ENCODE measurements at regions not wholly inside any gene's neighbourhood (a gene's known extent, or its start where the extent isn't known, plus 50 kb on each side); places are given as distances from the start of the nearest gene placed in this dataset.

- no peak for DNase-seq (ENCODE audit: low read depth)
- no peak for TF ChIP-seq CTCF (IDR thresholded peaks at IDR 0.05; ENCODE audit: insufficient read depth, low read depth, low read length, missing control alignments)
- no peak overlapping the region for H3K4me3 ChIP-seq (ENCODE audit: low read length)
Observed at GRCh38 chr9:105854026-105854782, 159.9 kb downstream of the TMEM38B start.

- no peak for TF ChIP-seq CTCF (IDR thresholded peaks at IDR 0.05; ENCODE audit: insufficient read depth, low read depth, low read length, missing control alignments)
- no peak overlapping the region for H3K4me3 ChIP-seq (ENCODE audit: low read length)
- DNase-seq (ENCODE audit: low read depth) = no peak
Observed at GRCh38 chr9:105854783-105855724, 160.7 kb downstream of the TMEM38B start.

- no peak for DNase-seq (ENCODE audit: low read depth)
- TF ChIP-seq CTCF (IDR thresholded peaks at IDR 0.05; ENCODE audit: insufficient read depth, low read depth, low read length, missing control alignments) = no peak
- no peak overlapping the region for H3K4me3 ChIP-seq (ENCODE audit: low read length)
Observed at GRCh38 chr9:105855987-105856386, 161.6 kb downstream of the TMEM38B start.

GRCh38 chr9:105858006-105858690, 163.8 kb downstream of the TMEM38B start:
- DNase-seq (ENCODE audit: low read depth) = no peak
- no peak for TF ChIP-seq CTCF (IDR thresholded peaks at IDR 0.05; ENCODE audit: insufficient read depth, low read depth, low read length, missing control alignments)
- no peak overlapping the region for H3K4me3 ChIP-seq (ENCODE audit: low read length)

GRCh38 chr9:105858877-105859276, 164.5 kb downstream of the TMEM38B start:
- TF ChIP-seq CTCF (IDR thresholded peaks at IDR 0.05; ENCODE audit: insufficient read depth, low read depth, low read length, missing control alignments) = no peak
- no peak for DNase-seq (ENCODE audit: low read depth)
- H3K4me3 ChIP-seq (ENCODE audit: low read length) = no peak overlapping the region

GRCh38 chr9:105859428-105860091, 165.2 kb downstream of the TMEM38B start:
- DNase-seq (ENCODE audit: low read depth) = no peak
- H3K4me3 ChIP-seq (ENCODE audit: low read length) = no peak overlapping the region
- TF ChIP-seq CTCF (IDR thresholded peaks at IDR 0.05; ENCODE audit: insufficient read depth, low read depth, low read length, missing control alignments) = no peak

Measured in epithelial cell of esophagus (primary cell).